HUES64 (cell line): ENCODE measurements at regions not wholly inside any gene's neighbourhood (a gene's known extent, or its start where the extent isn't known, plus 50 kb on each side); places are given as distances from the start of the nearest gene placed in this dataset.

Experiments
- H3K27ac ChIP-seq: 2 replicates; pipeline ENCODE4 v1.7.0; 2013; ENCODE audit warnings: low read depth, low read length, inconsistent platforms
- H3K27me3 ChIP-seq: 2 replicates; pipeline ENCODE4 v1.6.1; 2013; ENCODE audit warnings: mild to moderate bottlenecking, low read length; ENCODE audit not compliant: insufficient read depth
- H3K36me3 ChIP-seq: 2 replicates; pipeline ENCODE4 v1.6.1; 2013; ENCODE audit warnings: mild to moderate bottlenecking, low read length; ENCODE audit not compliant: insufficient read depth
- H3K4me1 ChIP-seq: 2 replicates; pipeline ENCODE4 v1.6.1; 2013; ENCODE audit warnings: mild to moderate bottlenecking, low read length, moderate library complexity; ENCODE audit not compliant: insufficient read depth
- H3K4me3 ChIP-seq: 2 replicates; pipeline ENCODE4 v1.5.1; 2013; ENCODE audit warnings: mild to moderate bottlenecking, low read length, moderate library complexity
- H3K9ac ChIP-seq: 2 replicates; pipeline ENCODE4 v1.6.1; 2013; ENCODE audit warnings: mild to moderate bottlenecking, low read depth, low read length
- H3K9me3 ChIP-seq: 2 replicates; pipeline ENCODE4 v1.6.1; 2013; ENCODE audit warnings: low read depth, low read length; ENCODE audit not compliant: insufficient read depth
- WGBS: fragments of 150-250, 120-280 bp; methylation state at CpG from one replicate; pipeline ENCODE4 v1.1.7; 2013; ENCODE audit warnings: missing lambda C conversion rate; 5-methylcytosine and 5-hydroxymethylcytosine counted together

DNA sequence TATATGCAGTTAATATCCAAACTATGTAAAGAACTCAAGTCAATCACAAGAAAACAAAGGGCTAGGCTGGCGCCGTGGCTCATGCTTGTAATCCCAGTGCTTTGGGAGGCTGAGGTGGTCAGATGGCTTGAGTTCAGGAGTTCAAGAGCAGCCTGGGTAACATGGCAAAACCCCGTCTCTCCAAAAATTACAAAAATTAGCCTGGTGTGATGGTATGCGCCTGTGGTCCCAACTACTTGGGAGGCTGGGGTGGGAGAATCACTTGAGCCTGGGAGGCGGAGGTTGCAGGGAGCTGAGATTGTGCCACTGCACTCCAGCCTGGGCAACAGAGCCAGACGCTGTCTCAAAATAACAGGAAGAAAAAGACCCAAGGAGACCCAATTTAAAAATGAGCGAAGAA lies 91.9 kb upstream of the ALKAL2 start:
- no peaks in the 10 kb centered on the region for H3K36me3 ChIP-seq
- H3K4me3 ChIP-seq: no peak overlapping the region
- H3K27ac ChIP-seq: no peak overlapping the region
- WGBS: 92% methylated on average over 6 of the region's 7 CpGs
- no peaks in the 10 kb centered on the region; the same call in 1 of the 2 replicates for H3K27me3 ChIP-seq
- peaks cover 16% of the 10 kb centered on the region; the same call in 1 of the 2 replicates for H3K4me1 ChIP-seq
- H3K9ac ChIP-seq: no peak overlapping the region
- H3K9me3 ChIP-seq: no peaks in the 10 kb centered on the region

DNA sequence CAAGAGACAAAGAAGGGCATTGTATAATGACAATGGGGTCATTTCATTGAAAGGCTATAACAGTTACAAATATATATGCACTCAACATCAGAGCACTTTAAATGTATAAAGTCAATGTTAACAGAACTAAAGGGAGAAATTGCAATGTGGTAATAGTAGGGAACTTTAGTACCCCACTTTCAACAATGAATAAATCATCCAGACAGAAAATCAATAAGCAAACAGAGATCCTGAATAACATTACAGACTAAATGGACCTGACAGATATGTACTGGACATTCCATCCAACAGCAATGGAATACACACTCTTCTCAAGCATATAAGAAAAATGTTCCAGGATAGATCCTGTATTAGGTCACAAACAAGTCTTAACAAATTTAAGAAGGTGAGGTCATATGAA lies 90.5 kb upstream of the ALKAL2 start:
- Histone ChIP-seq H3K36me3 (no peaks in the 10 kb centered on the region), H3K27ac (no peak overlapping the region), H3K4me3 (no peak overlapping the region), H3K9ac (no peak overlapping the region), H3K9me3 (no peaks in the 10 kb centered on the region), H3K27me3 (no peaks in the 10 kb centered on the region; the same call in 1 of the 2 replicates), H3K4me1 (peaks cover 16% of the 10 kb centered on the region; the same call in 1 of the 2 replicates)

DNA sequence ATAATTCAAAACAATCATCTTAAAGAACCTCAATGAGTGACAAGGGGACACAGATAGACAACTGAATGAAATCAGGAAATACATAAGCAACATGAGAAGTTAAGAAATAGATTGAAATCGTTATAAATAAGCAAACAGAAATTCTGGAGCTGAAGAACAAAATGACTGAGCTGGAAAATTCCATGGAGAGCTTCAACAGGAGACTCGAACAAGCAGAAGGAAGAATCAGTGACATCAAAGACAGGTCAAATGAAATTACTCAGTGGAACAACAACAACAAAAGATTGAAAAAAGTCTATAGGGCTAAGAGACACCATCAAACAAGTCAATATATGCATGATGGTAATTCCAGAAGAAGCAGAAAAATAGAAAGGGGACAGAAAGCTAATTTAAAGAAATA lies 89.5 kb upstream of the ALKAL2 start:
- H3K4me3 ChIP-seq: no peak overlapping the region
- no peaks in the 10 kb centered on the region for H3K9me3 ChIP-seq
- no peaks in the 10 kb centered on the region; the same call in 1 of the 2 replicates for H3K27me3 ChIP-seq
- H3K27ac ChIP-seq: no peak overlapping the region
- 89% methylated on average over 2 of the region's 2 CpGs for WGBS
- peaks cover 14% of the 10 kb centered on the region; the same call in 1 of the 2 replicates for H3K4me1 ChIP-seq
- H3K36me3 ChIP-seq: no peaks in the 10 kb centered on the region
- H3K9ac ChIP-seq: no peak overlapping the region

DNA sequence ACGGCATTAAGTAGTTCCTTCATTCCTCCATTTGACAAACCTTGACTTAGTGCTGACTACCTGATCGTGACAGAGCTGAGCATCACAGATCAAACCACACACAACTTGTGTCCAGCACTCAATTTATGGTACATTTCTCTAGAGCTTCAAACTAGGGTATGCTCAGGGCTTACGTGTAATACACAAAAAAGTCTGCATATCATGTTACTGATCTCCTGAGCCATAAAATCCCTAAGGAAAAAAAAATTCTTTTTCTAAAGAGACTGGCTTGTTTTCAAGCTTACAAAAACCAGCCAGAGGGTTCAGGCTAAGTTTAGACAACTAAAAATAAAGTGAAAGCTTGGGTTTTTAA lies 88.0 kb upstream of the ALKAL2 start:
- Histone ChIP-seq H3K27me3 (no peaks in the 10 kb centered on the region), H3K9ac (no peak overlapping the region), H3K36me3 (no peaks in the 10 kb centered on the region), H3K9me3 (no peaks in the 10 kb centered on the region), H3K27ac (no peak overlapping the region), H3K4me3 (no peak overlapping the region), H3K4me1 (no peaks in the 10 kb centered on the region)
- WGBS: 92% methylated on average over 3 of the region's 3 CpGs

DNA sequence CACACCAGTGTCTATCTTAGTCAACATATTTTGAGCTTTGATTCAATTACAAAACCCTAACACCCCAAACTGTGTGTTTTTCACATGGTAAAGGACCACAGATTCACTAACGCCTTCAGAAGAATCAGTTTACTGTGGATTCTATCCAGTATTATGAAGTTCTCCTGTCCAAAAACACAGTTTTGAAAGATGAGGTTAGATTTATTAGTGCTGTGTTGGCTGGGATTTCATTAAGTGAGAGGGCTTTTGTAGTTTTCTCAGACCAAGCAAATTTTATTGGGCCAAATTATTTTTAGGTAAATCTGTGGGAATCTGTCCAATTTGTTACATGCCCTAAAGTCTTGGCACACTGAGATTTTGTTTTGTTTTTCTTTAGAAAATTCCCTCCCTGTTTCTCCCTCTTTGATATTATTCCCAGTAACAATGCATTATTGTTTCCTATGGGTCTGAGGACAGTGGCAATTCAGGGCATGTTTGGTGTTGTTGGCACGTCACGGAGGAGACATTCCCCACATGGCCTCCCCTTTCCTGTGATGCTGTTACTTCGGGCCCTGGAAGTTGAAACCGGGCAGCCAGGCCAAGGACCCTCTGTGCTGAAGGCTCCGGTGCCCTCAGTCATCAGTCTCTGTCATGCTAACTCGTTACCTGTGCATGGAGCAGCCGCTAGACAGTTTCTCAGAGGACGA lies 87.5 kb upstream of the ALKAL2 start:
- H3K36me3 ChIP-seq: no peaks in the 10 kb centered on the region
- H3K4me1 ChIP-seq: no peaks in the 10 kb centered on the region
- no peak overlapping the region for H3K9ac ChIP-seq
- H3K27me3 ChIP-seq: no peaks in the 10 kb centered on the region
- no peak overlapping the region for H3K27ac ChIP-seq
- H3K4me3 ChIP-seq: no peak overlapping the region
- 92% methylated on average over 9 of the region's 9 CpGs for WGBS
- no peaks in the 10 kb centered on the region for H3K9me3 ChIP-seq

DNA sequence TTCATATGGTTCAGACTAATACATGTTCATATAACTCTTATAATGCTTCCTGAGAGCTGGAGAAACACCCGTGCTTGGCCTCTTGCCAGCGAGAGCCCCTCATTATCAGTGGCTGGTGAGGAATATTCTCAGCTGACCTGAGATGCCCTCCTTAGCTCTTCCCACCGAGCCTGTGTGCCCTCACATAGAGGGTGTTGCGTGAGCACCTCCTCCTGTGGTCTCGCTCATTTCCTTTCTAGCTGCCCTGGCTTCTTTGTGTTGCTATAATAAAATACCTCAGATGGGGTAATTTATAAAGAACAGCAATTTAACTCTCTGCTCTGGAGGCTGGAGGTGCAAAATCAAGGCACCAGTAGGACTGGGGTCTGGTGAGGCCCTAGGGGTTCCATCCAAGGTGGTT lies 80.5 kb upstream of the ALKAL2 start:
- no peaks in the 10 kb centered on the region for H3K36me3 ChIP-seq

DNA sequence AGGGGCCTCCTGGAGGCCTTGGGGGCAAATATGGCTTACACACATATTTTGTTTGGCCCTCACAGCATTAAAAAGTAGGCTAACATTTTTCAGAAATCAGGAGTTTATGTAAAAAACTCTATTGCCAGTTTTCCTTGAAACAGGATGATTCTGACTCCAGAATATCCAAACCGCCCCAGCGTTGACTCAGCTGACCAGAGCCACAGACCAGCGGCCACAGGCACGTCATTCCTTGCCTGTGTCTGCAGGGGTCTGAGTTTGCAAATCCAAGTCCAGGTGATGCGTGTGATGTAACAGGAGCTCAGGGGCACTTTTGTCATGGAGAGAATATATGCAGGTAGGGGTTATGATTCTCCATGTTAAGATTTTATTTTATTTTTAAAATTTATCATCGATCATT lies 79.4 kb upstream of the ALKAL2 start:
- Histone ChIP-seq H3K4me1 (no peaks in the 10 kb centered on the region), H3K9ac (no peak overlapping the region), H3K4me3 (no peak overlapping the region), H3K27ac (no peak overlapping the region), H3K36me3 (no peaks in the 10 kb centered on the region), H3K9me3 (no peaks in the 10 kb centered on the region; the same call in 1 of the 2 replicates), H3K27me3 (no peaks in the 10 kb centered on the region)
- WGBS: 90% methylated on average over 6 of the region's 6 CpGs

More for the DNA sequence above, 80.5 kb upstream of the ALKAL2 start:
- H3K9me3 ChIP-seq: no peaks in the 10 kb centered on the region; the same call in 1 of the 2 replicates
- H3K27ac ChIP-seq: no peak overlapping the region
- no peak overlapping the region for H3K4me3 ChIP-seq
- H3K27me3 ChIP-seq: no peaks in the 10 kb centered on the region
- H3K9ac ChIP-seq: no peak overlapping the region
- 94% methylated on average over 5 of the region's 5 CpGs for WGBS
- no peaks in the 10 kb centered on the region for H3K4me1 ChIP-seq

DNA sequence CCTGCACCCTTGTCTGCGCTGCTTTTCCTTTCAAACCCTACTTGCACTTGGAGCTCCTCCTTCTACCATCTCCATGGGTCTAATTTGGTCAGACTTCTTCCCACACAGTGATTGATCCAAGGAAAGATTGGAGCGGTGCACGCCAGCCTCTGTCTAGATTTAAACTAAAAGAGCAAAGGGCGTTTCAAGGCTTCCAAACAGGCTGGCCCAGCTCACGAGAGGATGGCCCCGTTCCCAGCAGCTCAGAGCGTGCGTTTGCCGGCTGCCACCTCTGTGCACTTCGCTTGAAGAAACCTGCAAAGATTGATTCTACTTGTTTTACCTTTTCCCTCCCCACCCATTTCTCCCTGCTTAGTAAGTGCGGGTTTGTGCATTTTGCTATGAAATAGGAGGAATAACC lies 78.8 kb upstream of the ALKAL2 start:
- no peaks in the 10 kb centered on the region for H3K27me3 ChIP-seq
- H3K4me1 ChIP-seq: no peaks in the 10 kb centered on the region
- H3K9ac ChIP-seq: no peak overlapping the region
- H3K27ac ChIP-seq: no peak overlapping the region
- no peaks in the 10 kb centered on the region; the same call in 1 of the 2 replicates for H3K9me3 ChIP-seq
- no peak overlapping the region for H3K4me3 ChIP-seq
- WGBS: 97% methylated on average over 11 of the region's 11 CpGs
- no peaks in the 10 kb centered on the region for H3K36me3 ChIP-seq

DNA sequence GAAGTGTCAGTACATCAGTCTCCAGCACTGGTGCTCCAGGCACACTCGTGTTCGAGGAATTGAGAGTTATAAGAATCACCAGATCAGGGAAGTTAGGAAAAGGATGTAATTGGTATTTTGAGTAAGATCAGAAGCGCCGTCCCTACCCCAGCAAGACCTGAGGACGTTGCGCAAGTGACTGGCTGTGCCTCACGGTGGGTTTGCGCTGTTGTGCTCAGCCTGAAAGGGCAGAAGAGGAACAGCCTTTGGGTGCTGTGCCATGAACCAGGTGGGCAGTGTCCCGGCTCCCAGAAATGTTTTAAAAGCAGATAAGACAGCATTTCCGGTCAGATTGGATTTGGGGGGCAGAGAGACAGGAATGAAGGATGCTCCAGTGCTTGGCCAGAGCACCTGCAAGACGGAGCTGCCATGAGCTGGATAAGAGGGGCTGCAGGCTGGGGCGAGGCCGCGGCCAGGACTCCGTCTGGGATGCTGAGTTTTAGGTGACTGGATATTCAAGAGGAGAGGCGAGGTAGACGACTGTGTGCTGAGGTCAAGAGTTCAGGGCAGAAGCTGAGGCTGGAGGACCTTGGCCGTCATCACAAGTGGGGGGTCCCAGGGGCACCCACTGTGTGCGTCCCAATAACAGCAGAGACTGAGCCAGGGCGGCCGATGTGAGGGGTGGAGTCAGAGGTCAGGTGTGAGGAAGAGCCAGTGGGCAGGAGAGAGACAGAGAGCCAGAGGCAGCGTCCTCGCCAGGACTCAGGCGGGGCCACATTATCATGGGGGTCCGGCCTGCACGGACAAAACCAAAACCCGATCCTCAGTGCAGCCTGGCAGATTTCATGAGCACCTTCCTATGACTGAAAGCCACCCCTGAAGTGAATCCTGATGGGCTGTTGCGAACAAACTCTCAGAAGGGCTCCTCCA lies 77.7 kb upstream of the ALKAL2 start:
- Histone ChIP-seq H3K9ac (no peak overlapping the region), H3K36me3 (no peaks in the 10 kb centered on the region), H3K4me1 (no peaks in the 10 kb centered on the region), H3K27me3 (no peaks in the 10 kb centered on the region), H3K9me3 (no peaks in the 10 kb centered on the region; the same call in 1 of the 2 replicates), H3K4me3 (no peak overlapping the region), H3K27ac (no peak overlapping the region)
- 95% methylated on average over 28 of the region's 28 CpGs for WGBS

DNA sequence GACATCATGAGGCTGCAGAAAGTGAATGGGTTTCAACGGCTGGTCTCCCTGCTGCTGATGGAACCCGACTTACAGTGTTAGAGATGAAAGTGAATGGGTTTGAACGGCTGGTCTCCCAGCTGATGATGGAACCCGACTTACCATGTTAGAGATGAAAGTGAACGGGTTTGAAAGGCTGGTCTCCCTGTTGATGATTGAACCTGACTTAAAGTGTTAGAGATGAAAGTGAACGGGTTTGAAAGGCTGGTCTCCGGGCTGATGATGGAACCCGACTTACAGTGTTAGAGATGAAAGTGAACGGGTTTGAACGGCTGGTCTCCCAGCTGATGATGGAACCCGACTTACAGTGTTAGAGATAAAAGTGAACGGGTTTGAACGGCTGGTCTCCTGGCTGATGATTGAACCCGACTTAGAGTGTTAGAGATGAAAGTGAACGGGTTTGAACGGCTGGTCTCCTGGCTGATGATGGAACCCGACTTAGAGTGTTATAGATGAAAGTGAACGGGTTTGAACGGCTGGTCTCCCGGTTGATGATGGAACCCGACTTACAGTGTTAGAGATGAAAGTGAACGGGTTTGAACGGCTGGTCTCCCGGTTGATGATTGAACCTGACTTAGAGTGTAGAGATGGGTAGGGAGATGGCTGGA lies 76.1 kb upstream of the ALKAL2 start:
- no peak overlapping the region for H3K27ac ChIP-seq
- H3K4me3 ChIP-seq: no peak overlapping the region
- H3K9me3 ChIP-seq: no peaks in the 10 kb centered on the region; the same call in 1 of the 2 replicates
- WGBS: 94% methylated on average over 24 of the region's 24 CpGs
- no peaks in the 10 kb centered on the region for H3K4me1 ChIP-seq
- H3K9ac ChIP-seq: no peak overlapping the region
- H3K27me3 ChIP-seq: no peaks in the 10 kb centered on the region
- H3K36me3 ChIP-seq: no peaks in the 10 kb centered on the region

DNA sequence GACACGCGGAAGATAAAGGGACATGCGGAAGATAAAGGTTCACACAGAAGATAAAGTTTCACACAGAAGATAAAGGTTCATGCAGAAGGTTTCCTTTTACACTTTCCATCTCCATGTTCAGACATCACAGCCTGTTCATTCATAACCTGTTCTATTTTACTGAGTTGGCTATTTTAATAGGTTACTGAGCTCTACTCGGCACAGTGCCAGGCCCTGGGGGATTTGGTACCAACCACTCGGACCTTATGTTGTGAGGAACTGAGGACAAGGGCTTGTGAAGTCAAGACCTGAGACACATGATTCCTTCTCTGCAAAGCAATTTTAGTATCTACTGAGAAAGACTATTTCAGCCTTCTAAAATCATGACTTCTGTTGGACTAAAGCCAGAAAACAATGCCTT lies 75.0 kb upstream of the ALKAL2 start:
- WGBS: 98% methylated on average over 5 of the region's 5 CpGs

More for the DNA sequence above, 75.0 kb upstream of the ALKAL2 start:
- H3K9ac ChIP-seq: no peak overlapping the region
- H3K27ac ChIP-seq: no peak overlapping the region
- no peaks in the 10 kb centered on the region for H3K27me3 ChIP-seq
- no peak overlapping the region for H3K4me3 ChIP-seq
- H3K9me3 ChIP-seq: no peaks in the 10 kb centered on the region; the same call in 1 of the 2 replicates
- H3K36me3 ChIP-seq: no peaks in the 10 kb centered on the region
- no peaks in the 10 kb centered on the region for H3K4me1 ChIP-seq
